ENCODE measurements at regions not wholly inside any gene's neighbourhood (a gene's known extent, or its start where the extent isn't known, plus 50 kb on each side); places are given as distances from the start of the nearest gene placed in this dataset.

- WGBS (ENCODE audit: low lambda C conversion rate): 0% methylated on average over 7 of the region's 10 CpGs
- peak overlapping the region in 2 of 3 experiments; percentile 21 to 40; a peak in 3 of 6 replicates for H3K4me3 ChIP-seq (replicated peaks in 1 of 3; ENCODE audit: insufficient read depth in 1 of 3, low read depth in 2 of 3, low read length in 3 of 3)
- ATAC-seq (peak; percentile 97), FAIRE-seq (peak; percentile 89), DNase-seq (ENCODE audit: low spot score) (peak; percentile 77)
- H3K4me2 ChIP-seq (ENCODE audit: low read depth, low read length): peak overlapping the region; percentile 83
- H4K20me1 ChIP-seq (ENCODE audit: insufficient read depth, low read length): no peaks in the 10 kb centered on the region
- no peaks in the 10 kb centered on the region for H3K9me3 ChIP-seq (ENCODE audit: low read length)
- intact Hi-C loops (cut with micrococcal nuclease; ENCODE audit: unreplicated experiment) (loop anchor here (1.0 kb wide), 2 partner anchors 18 to 45 kb away; no protein-coding TSS in a partner anchor), in situ Hi-C loops (cut with HindIII; ENCODE audit: extremely low pct_ligation_motif_present, low pct_unique_long_range_greater_than_20kb) (no loop called here)
- H3K79me2 ChIP-seq (ENCODE audit: insufficient read depth, low read length): no peaks in the 10 kb centered on the region
- no TSS peak for BruUV-seq (replicated peaks)
- peak overlapping the region; percentile 13 for H3K27ac ChIP-seq (ENCODE audit: extremely low read length, insufficient read depth, low read length)
- ChIA-PET CTCF (ENCODE audit: low intra/inter-chr PET ratio, low total read pairs) (no interaction called here), POLR2A (interaction anchor here (0.9 to 1.8 kb wide), 5 partner anchors 17 to 392 kb away, joined by 3 to 7 read pairs (median 3); partner anchors contain the start of genes CPEB4 and STC2)
- H2AFZ ChIP-seq (ENCODE audit: low read length): no peak overlapping the region
- no peaks in the 10 kb centered on the region for H3K36me3 ChIP-seq (replicated peaks in 1 of 2; ENCODE audit: control insufficient read depth in 1 of 2, insufficient read depth in 2 of 2, low read length in 2 of 2)
- H3K4me1 ChIP-seq (ENCODE audit: insufficient read depth, low read length): peaks cover 56% of the 10 kb centered on the region
- H3K27me3 ChIP-seq (ENCODE audit: control insufficient read depth in 1 of 2, insufficient read depth in 2 of 2, low read length in 2 of 2): no peaks in the 10 kb centered on the region
- no peak overlapping the region for H3K9ac ChIP-seq (ENCODE audit: insufficient read depth, low read depth, low read length)
- TF ChIP-seq TFAP4 (IDR thresholded peaks at IDR 0.05; ENCODE audit: borderline replicate concordance, low read depth): peak; percentile 87; the same call in 1 of the 2 replicates
- TF ChIP-seq, protein P1, sequence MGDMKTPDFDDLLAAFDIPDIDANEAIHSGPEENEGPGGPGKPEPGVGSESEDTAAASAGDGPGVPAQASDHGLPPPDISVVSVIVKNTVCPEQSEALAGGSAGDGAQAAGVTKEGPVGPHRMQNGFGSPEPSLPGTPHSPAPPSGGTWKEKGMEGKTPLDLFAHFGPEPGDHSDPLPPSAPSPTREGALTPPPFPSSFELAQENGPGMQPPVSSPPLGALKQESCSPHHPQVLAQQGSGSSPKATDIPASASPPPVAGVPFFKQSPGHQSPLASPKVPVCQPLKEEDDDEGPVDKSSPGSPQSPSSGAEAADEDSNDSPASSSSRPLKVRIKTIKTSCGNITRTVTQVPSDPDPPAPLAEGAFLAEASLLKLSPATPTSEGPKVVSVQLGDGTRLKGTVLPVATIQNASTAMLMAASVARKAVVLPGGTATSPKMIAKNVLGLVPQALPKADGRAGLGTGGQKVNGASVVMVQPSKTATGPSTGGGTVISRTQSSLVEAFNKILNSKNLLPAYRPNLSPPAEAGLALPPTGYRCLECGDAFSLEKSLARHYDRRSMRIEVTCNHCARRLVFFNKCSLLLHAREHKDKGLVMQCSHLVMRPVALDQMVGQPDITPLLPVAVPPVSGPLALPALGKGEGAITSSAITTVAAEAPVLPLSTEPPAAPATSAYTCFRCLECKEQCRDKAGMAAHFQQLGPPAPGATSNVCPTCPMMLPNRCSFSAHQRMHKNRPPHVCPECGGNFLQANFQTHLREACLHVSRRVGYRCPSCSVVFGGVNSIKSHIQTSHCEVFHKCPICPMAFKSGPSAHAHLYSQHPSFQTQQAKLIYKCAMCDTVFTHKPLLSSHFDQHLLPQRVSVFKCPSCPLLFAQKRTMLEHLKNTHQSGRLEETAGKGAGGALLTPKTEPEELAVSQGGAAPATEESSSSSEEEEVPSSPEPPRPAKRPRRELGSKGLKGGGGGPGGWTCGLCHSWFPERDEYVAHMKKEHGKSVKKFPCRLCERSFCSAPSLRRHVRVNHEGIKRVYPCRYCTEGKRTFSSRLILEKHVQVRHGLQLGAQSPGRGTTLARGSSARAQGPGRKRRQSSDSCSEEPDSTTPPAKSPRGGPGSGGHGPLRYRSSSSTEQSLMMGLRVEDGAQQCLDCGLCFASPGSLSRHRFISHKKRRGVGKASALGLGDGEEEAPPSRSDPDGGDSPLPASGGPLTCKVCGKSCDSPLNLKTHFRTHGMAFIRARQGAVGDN (CRISPR knock-in tag; IDR thresholded peaks at IDR 0.05): peak; percentile 92
- peak; percentile 82 for TF ChIP-seq ZMYM4 (CRISPR knock-in tag; IDR thresholded peaks at IDR 0.05)
- TF ChIP-seq ZBTB8A (CRISPR knock-in tag; IDR thresholded peaks at IDR 0.05; ENCODE audit: borderline replicate concordance, low read depth): no peak; the same call in 1 of the 2 replicates
- TF ChIP-seq BHLHE40 (IDR thresholded peaks at IDR 0.05; ENCODE audit: low read length): peak; percentile 25; the same call in 1 of the 2 replicates
- no peak for TF ChIP-seq SP1 (IDR thresholded peaks at IDR 0.05)
- TF ChIP-seq SP1 (CRISPR knock-in tag; IDR thresholded peaks at IDR 0.05): no peak
- TF ChIP-seq ARID4A (CRISPR knock-in tag; IDR thresholded peaks at IDR 0.05; ENCODE audit: borderline replicate concordance): peak; percentile 61; the same call in 1 of the 2 replicates
- TF ChIP-seq, protein P2, sequence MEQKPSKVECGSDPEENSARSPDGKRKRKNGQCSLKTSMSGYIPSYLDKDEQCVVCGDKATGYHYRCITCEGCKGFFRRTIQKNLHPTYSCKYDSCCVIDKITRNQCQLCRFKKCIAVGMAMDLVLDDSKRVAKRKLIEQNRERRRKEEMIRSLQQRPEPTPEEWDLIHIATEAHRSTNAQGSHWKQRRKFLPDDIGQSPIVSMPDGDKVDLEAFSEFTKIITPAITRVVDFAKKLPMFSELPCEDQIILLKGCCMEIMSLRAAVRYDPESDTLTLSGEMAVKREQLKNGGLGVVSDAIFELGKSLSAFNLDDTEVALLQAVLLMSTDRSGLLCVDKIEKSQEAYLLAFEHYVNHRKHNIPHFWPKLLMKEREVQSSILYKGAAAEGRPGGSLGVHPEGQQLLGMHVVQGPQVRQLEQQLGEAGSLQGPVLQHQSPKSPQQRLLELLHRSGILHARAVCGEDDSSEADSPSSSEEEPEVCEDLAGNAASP (CRISPR knock-in tag; IDR thresholded peaks at IDR 0.05; ENCODE audit: borderline replicate concordance): peak; percentile 61; the same call in 1 of the 2 replicates
- TF ChIP-seq, protein P3, sequence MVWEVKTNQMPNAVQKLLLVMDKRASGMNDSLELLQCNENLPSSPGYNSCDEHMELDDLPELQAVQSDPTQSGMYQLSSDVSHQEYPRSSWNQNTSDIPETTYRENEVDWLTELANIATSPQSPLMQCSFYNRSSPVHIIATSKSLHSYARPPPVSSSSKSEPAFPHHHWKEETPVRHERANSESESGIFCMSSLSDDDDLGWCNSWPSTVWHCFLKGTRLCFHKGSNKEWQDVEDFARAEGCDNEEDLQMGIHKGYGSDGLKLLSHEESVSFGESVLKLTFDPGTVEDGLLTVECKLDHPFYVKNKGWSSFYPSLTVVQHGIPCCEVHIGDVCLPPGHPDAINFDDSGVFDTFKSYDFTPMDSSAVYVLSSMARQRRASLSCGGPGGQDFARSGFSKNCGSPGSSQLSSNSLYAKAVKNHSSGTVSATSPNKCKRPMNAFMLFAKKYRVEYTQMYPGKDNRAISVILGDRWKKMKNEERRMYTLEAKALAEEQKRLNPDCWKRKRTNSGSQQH (CRISPR knock-in tag; IDR thresholded peaks at IDR 0.05; ENCODE audit: low read depth): no peak
Measured at GRCh38 chr5:173719731-173720082, 103.3 kb upstream of the BOD1 start.

All from HepG2 (cell line).